Hematopoietic multipotent progenitor cell (in vitro differentiated cells): ENCODE measurements at regions not wholly inside any gene's neighbourhood (a gene's known extent, or its start where the extent isn't known, plus 50 kb on each side); places are given as distances from the start of the nearest gene placed in this dataset.
"Not testable (repeated sequence)": the region's sequence is repeated elsewhere in the genome, so short reads cannot be mapped to it uniquely, and the experiment has no call there.

Experiments used
- DNase-seq, 3 donors: peaks; one replicate each; pipeline ENCODE4 v3.0.0-alpha.2; 2011 to 2015; ENCODE audit warnings: low read depth in 2 of 3, low spot score in 2 of 3

DNA sequence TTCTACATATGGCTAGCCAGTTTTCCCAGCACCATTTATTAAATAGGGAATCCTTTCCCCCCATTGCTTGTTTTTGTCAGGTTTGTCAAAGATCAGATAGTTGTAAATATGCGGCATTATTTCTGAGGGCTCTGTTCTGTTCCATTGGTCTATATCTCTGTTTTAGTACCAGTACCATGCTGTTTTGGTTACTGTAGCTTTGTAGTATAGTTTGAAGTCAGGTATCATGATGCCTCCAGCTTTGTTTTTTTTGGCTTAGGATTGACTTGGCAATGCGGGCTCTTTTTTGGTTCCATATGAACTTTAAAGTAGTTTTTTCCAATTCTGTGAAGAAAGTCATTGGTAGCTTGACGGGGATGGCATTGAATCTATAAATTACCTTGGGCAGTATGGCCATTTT lies 60.0 kb upstream of the GPC3 start:
- DNase-seq = not testable (repeated sequence)

DNA sequence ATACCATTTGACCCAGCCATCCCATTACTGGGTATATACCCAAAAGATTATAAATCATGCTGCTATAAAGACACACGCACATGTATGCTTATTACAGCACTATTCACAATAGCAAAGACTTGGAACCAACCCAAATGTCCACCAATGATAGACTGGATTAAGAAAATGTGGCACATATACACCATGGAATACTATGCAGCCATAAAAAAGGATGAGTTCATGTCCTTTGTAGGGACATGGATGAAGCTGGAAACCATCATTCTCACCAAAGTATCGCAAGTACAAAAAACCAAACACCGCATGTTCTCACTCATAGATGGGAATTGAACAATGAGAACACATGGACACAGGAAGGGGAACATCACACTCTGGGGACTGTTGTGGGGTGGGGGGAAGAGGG lies 81.7 kb upstream of the GPC3 start:
- DNase-seq = not testable (repeated sequence)

DNA sequence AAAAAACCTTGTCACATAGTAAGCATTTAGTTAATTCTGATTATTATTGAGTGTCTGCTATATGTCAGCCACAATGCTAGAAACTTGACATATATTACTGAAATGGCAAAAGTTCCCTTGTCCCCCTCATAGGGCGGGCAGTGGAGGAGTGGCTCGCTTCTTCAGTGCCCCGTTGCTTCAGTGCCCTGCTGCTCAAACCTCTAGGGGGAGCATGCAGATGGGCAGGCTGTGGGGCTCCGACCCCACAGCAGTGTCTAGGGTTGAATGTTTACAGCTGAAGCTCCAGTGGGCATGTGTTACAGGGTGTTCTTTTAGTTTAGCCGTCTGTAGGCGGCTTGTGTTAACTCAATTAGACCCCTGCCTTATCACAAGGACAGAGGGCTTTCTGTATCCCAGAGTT lies 86.5 kb upstream of the GPC3 start:
- DNase-seq = not testable (repeated sequence)

DNA sequence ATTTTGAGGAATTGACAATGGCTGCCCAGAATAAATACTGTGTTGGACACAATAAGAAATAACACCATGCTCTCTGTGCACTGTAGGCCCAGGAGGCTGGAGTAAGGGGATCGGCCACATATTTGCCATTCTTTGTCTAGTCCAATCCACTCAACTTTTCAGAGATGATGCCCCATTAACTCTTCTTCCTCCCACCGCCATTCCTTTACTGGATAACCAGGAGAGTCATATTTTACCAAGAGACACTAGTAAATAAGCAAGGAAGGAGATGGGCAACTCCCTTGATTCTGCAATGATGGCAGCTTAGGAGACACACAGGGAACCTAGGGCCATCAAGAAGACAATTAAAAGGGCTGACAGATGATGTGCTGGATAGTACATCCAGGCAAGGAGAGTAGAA lies 87.9 kb upstream of the GPC3 start:
- no peak for DNase-seq

DNA sequence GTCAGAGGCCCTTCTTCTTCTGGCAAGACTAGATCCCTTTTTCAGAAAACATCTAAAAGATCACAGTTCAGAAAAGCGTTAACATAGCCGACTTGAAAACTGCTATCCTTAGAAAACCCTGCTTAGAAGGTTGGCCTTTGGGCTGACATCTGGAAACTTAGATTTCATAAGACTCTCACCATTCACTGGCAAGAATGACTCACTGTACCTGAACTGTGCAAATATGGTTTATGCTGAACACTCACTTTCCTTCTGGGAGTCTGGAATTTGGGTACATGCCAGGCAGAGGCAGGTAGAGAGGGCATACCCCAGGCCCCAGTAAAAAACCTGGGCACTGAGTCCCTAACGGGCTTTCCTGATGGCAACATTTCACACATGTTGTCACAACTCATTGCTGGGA lies 88.8 kb upstream of the GPC3 start:
- DNase-seq = no peak

DNA sequence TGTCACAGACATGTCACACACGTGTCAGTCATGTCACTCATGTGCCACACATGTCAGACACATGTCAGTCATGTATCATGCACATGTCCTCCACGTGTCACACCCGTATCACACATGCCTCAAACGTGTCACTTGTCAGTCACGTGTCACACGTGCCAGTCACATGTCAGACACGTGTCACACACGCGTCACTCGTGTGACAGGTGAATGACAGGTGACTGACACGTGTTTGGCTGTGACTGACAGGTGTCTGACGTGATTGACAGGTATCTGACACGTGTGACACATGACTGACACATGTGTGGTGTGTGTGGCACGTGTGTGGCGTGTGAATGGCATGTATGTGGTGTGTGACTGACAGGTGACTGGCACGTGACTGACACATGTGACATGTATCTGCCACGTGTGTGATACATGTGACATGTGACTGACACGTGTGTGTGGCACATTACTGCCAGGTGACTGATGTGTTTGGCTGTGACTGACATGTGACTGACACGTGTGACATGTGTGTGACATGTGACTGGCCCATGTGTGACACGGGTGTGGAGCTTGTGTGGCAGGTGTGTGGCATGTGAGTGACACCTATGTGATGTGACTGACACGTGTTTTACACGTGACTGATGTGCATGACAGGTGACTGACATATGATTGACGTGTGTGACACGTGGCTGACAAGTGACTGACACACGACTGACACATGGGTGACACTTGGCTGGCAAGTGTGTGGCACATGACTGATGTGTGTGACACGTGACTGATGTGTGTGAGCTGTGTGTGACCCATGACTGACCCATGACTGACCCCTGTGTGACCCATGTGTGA lies 90.7 kb upstream of the GPC3 start:
- no peak for DNase-seq

DNA sequence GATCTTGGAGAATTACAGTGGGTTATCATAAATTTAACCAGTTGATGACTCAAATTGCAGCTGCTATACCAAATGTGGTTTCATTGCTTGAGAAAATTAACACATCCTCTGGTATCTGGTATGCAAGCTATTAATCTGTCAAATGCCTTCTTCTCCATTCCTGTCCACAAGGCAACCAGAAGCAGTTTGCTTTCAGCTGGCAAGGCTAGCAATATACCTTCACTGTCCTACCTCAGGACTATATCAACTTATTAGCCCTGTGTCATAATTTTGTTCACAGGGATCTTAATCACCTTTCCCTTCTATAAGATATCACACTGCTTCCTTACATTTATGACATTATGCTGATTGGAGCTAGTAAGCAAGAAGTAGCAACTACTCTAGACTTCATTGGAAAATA lies 110.0 kb upstream of the GPC3 start:
- DNase-seq = no peak

DNA sequence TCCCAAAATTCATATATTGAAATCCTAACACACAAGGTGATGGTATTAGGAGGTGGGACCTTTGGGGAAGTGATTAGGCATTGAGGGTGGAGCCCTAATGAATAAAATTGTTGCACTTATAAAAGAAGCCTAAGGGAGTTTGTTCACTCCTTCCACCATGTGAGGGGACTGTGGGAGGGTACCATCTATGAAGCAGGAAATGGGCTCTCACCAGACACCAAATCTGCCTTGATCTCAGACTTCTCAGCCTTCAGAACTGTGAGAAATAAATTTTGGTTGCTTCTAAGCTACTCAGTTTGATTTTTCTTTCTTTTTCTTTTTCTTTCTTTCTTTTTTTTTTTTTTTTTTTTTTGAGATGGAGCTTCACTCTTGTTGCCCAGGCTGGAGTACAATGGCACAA lies 116.2 kb upstream of the GPC3 start:
- DNase-seq = no peak

DNA sequence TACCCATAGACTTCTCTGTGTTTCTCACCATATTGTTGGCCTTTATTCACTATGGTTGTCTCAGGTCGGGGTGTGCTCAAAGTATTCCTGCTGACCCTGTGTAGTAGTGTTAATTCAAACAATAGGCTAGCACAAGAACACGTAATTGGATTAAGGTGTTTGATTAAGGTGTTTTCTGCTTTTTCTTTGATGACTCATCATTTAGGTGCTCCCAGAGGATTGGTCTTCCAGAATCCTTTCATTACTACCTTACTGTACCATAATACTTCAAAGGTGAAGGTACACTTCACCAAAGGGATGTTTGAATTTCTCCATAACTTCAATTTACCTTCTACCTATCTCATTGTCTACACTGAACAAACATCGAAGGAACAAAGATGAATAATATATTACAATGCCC lies 121.7 kb upstream of the CCDC160 start:
- DNase-seq = no peak

DNA sequence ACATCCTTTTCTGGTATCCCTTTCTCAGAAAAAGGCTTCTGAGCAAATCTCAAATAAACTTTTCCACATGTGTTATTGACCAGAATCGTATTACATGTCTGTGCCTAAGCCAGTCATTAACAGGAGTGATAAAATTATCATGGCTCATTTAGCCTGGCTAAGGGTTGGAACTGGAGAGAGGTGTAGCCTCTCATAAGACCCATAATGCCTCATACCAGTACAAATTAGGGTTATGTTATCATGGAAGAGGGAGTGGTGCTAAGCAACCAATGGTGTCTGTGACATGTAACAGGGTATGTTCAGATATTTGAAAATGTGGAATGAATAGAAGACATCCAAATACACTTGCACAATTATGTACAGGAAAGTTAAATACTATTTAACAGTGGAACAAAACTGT lies 99.6 kb upstream of the CCDC160 start:
- DNase-seq = no peak

DNA sequence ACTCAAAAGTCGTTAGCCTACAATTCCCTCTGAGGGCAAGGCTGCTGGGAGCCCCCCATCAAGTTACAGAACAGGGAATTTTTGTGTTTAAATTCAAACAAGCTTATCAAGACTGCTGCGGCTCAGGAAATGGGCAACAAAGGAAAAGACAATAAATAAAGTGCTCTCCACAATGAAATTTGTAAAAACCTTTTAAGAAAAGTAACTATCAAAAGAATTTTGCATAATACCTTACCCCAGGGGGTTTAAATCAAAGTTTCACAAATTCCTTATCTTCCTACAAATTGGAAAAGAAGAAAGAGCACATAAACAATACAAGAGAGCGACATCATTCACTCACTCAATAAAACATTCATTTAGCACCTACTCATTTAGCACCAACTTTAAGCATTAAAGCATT lies 97.9 kb upstream of the CCDC160 start:
- DNase-seq = no peak

DNA sequence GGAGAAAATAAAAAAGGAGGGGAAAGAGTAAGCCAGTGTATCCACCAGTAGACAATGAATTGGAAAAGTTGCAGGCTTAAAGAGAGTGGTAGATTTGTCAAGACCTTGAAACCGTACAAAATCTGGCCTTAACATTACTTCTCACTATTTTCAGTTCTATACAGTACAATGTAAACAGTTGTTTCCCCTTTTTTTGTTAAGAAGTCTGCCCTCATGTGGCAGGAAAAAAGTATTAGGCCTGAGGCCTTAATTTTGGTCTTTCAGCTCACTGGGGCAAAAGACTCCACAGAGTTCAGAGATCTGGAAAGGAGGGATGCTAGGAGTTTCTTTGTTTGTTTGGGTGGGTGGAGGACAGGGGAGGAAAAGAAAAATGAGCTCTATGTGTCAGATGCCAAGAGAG lies 92.8 kb upstream of the CCDC160 start:
- DNase-seq = peak in 1 of 3 donors; percentile 48

DNA sequence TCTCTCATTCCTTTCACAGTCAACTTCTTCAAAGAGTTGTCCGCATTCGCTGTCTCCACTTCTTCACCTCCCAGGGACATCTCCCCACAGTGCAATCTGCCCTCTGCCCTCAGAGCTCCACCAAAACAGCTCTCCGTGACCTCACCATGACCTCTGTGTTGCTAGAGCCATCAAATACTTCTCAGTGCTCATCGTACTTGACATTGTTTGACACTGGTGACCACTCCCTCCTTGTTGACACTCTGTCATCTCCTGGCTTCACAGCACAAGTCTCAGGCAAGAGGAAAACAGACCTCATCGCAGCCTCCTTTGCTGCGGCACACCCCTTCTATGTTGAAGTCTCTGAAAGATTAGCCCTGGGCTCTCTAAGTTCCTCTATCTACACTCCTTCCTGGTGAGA lies 90.5 kb upstream of the CCDC160 start:
- DNase-seq = no peak

DNA sequence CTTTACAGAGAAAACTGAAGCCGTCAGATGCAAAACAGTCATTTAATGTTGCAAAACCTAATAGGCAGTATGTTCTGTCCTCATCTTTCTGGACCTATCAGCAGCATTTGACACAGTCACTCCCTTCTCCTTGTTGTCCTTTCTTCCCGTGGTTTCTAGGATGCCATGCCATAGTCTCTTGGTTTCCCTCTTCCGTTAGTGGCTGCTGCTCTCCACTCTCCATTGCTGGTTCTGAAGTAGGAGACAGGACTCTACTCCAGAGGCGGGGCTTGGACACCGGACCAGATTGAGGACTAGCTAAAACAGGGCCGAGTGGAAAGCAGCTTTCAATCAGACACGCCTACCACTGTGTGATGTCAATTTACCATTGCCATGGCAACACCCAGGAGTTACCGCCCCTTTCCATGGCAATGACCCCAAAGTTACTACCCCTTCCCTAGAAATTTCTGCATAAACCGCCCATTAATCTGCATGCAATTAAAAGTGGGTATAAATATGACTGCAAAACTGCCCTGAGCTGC lies 88.8 kb upstream of the CCDC160 start:
- no peak for DNase-seq

DNA sequence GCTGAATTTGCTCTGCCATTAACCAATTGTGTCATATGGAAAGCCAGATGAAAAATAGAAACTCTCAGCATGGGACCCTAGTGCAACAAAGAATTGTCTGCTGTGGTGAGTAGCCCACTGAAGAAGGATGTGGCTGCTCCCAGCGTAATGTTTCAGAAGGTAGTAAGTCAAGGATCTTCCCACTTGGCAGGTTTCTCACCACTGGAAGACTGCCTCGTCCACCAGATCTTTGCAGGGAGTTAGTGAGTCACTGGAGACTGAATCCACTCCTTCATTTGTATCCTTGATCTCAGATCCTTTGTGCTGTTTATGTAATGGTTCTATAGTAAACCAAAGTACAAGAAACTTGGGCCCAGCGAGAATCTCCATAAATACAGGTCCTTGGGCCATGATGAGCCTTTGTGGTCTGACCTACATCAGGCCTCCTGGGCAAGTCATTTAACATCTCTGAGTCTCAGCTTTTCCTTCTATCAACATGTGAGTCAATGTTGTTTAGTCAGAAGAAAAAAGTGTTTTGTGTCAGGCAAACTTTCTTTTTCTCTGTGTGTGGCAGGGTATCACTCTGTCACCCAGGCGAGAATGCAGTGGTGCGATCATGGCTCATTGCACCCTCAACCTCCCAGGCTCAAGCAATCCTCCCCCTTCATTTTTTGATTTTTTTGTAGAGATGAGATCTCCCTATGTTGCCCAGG lies 78.0 kb upstream of the CCDC160 start:
- no peak for DNase-seq

DNA sequence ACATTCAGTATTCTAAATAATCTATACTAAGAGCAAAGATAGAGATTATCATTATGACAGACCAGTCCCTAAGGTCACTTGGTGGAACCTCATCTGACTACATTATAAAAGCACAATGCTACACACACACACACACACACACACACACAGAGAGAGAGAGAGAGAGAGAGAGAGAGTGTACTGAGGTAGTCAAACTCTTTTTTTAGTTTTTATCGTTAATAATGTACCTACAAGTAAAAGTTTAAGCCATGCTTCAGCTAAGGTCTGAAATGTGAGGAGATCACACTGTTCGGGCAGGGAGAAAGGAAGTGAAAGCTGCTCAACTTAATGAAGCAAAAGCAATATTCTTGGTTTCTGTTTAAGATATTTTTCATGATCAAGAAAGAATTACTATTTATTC lies 75.8 kb upstream of the CCDC160 start:
- DNase-seq = no peak

DNA sequence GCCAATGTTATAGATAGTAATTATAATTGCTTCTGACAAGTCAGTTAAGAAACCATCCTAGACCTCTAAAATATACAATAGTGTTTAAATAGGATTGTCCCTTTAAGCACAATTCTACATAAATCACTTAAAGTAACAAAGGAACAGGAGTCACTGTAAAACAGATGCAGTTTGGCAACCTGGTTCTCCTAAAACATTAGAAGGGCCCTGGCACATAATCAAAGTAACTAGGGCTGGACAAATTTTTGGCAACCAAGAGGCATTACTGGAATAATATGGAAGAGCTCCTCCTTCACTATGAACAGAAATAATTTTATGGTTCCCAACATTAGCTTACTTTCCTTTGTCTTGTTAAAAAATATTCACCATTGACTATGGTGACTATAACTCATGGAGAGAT lies 75.0 kb upstream of the CCDC160 start:
- DNase-seq = no peak

DNA sequence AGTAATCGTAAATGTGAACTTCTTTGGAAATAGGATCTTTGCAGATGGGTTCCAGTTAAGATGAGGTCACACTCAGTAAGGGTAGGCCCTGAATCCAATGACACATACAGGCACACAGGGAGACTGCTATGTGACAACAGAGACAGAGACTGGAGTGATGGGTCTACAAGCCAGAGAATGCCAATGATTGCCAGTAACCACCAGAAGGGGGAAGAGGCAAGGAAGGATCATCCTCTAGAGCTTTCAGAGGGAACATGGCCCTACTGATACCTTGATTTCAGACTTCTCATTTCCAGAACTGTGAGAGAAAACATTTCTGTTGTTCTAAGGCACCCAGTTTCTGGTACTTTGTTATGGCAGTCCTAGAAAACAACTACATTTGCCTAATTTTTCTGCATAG lies 73.1 kb upstream of the CCDC160 start:
- no peak for DNase-seq

DNA sequence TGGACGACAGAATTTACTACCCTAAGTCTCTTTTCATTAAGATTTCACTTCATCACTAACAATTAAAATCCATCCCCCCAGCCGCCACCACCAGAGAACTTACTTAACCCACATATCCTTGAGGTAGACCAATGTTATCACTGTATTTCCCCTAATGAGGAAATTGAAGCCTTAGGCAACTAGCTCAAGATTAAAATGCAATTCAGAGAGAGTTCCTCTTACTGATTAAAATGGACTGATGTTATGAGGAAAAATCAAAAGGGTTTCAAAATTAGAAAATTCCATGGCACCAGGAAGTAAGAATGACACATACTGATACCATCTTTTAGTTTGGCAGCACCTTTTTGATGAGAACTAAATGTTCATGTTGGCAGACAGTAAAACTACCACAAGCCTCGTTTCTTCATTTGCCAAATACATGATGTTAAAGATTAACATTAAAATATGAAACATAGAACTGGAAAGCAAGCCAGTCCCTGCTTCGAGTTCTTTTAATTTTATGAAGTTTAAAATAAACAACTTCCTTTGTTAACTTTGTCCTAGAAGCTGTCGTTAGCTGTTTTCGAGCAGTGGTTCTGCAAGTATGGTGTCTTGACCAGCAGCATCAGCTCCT lies 69.3 kb upstream of the CCDC160 start:
- DNase-seq = no peak

DNA sequence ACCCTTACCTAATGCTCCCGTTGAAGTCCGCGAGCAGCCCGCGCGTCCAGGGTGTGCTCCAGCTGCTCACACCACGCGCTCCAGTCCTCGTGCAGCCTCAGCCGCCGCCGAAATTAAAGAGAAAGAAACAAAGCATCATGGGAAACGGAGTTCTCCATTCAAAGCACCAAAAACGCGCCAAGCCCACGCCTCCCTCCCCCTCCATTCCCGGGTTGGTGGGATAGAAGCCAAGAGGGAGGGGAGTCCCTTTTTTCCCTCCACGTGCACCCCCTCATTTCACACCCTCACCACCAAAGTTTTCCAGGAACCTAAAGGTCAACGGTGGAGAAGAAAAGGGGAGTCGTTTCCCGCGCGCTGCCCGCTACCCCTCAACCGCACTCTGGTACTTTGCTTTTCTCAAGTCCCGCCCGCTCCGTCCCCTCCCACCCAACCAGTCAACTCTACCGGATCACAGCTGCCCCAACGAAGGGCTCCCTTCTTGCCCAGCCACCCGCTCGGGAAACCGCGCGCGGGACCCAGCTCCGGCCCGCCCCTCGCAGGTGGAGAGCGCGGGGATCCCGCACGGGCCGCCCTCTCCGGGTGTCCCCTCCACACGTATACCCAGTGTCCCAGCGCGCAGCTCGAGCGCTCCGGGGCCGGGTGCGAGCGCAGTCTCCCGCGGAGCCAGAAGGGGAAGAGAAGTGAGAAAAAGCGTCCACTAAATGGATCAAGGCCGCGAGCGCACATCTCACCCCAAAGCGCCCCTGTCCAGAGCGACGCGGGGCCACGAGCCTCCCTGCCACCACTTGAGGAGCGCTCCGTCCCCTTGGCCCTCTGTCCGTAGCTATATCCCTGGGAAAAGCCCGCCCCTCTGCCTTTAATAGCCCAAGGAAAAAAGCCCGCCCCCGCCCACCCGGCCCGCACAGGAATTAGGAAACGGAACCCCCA lies 65.1 kb upstream of the CCDC160 start:
- peak in 2 of 3 donors; percentile 37 to 64 for DNase-seq
